NOMO-1 (cell line): ENCODE measurements at regions not wholly inside any gene's neighbourhood (a gene's known extent, or its start where the extent isn't known, plus 50 kb on each side); places are given as distances from the start of the nearest gene placed in this dataset.
"Not testable (repeated sequence)": the region's sequence is repeated elsewhere in the genome, so short reads cannot be mapped to it uniquely, and the experiment has no call there.

Source experiments
- DNase-seq, 2 experiments: peaks; one replicate each; lab custom pipeline; 2025; ENCODE audit not compliant: unreplicated experiment in 2 of 2; lab: John Stamatoyannopoulos, UW

DNA sequence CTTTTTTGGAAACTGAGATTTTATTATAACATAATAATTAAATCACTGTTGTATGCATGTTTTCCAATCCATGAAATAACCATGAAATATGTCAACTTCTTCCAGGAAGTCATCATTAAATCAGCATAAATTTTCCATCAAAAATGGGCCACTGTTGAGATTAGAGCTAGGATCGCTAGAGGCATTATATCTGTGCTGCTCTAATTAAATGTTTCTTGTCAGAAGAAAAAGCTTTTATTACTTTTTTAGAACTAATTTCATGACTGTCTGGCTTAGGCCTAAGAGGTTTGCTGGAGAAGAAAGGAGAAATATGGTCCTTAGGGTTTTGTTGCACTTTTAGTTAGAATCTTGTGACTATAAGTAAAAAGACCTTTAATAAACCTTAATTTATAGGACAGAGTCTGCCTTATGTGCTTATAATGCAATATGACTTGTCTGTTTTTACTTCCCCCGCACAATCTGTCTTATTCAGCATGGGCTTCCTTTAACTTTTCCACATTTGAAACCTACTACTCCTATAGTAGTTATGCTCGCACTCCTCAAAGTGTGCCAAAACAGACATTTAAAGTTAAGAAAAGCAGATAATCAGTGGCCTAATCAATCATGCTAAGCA lies 363.4 kb upstream of the GCFC2 start:
- DNase-seq, result no peak

DNA sequence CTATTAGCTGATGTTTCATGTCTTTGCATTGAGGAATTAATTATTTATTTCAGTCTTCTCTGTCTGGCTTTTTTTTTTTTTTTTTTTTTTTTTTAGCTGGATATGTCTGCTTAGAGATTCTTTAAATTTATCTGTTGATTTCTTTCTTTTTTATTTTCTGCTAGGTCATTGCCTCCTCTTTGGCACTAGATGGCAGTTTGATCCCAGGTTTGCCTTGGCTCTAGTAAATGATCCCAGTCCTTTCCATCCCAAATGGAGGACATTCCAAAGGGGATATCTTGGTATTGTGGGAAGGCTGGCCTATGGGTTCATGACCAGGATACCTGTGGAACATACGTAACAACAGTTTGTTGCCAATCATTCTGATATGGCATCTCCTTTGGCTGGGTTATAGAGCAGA lies 339.5 kb upstream of the GCFC2 start:
- DNase-seq, result no peak

DNA sequence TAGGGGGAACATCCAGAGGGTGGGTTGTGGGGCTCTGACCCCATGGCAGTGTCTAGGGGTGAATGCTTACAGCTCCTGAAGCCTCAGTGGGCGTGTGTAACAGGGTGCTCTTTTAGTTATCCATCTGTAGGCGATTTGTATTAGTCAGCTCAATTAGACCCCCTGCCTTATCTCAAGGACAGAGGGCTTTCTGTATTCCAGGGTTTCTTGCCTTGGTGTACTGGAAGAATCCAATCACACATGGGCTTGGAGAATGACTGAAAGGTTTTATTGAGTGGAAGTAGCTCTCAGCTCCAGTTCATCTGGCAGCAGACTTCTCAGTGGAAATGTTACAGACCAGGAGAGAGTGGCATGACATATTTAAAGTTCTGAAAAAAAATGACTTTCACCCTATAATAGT lies 334.0 kb upstream of the GCFC2 start:
- no peak for DNase-seq

GRCh38 chr2:76039505-76039904 lies 328.8 kb upstream of the GCFC2 start:
- no peak for DNase-seq

GRCh38 chr2:76027761-76028160 lies 317.0 kb upstream of the GCFC2 start:
- no peak for DNase-seq

DNA sequence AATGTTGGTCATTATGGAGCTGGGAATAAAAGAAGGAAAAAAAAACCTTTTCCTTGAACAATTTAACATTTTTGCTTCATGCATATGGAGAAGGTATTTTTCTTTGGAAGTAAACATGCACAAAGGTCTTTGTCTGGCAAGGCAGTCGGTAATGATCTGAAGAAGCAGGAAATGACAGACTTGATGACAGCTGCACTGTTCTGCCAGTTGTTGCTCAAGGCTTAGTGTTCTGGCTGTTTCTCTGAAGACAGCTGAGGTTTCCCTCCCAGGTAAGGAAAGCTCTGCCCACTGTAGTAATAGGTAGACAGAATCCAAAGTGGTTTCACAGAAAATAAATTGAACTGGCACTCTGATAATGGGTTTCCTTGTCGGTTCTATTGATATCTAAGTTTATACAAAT lies 308.4 kb upstream of the GCFC2 start:
- DNase-seq, result no peak

GRCh38 chr2:76009484-76009883 lies 298.8 kb upstream of the GCFC2 start:
- DNase-seq, result no peak

- no peak for DNase-seq
Observed at GRCh38 chr2:76008001-76008702, 297.4 kb upstream of the GCFC2 start.

- DNase-seq, result no peak
Observed at GRCh38 chr2:76000425-76000824, 289.7 kb upstream of the GCFC2 start.

DNA sequence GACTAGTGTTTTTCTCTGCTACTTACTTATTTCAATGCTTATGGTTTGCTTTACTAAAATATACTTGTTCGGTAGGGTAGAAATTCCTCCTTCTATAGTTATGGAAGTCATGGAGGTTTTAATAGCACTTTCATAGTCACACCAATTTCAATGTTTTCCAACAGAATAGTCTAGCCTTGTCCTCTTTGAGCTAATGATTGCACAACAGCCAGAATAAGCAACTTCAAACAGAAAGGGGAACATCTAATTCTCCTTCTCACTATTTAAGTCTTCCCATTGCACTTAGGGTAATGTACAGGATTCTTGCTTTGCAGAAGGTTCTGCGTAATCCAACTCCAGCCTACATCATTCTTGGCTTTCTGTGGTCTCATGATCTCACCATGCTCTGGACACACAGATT lies 287.7 kb upstream of the GCFC2 start:
- no peak for DNase-seq

DNA sequence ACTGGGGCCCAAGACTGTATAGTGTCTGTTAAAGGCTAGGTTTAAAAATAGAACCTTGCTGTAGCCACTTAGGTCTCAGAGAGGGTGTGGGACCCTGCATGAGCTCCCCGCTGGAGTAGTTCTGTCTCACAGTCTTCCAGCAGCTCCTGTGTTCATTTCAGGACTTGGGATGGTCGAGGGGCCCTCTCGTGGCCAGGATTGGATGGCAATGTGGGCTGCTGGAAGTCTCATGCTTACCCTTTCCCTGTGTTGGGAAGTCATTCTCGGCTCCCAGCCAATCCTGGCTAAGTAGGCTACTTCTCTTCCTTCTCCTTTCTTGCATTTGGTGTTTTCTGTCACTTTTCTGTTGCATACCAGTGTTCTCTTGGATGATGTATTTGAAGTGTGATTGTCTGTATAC lies 284.0 kb upstream of the GCFC2 start:
- DNase-seq, result no peak

GRCh38 chr2:75988622-75989021 lies 277.9 kb upstream of the GCFC2 start:
- DNase-seq, result not testable (repeated sequence)

GRCh38 chr2:75986617-75987016 lies 275.9 kb upstream of the GCFC2 start:
- DNase-seq, result no peak

DNA sequence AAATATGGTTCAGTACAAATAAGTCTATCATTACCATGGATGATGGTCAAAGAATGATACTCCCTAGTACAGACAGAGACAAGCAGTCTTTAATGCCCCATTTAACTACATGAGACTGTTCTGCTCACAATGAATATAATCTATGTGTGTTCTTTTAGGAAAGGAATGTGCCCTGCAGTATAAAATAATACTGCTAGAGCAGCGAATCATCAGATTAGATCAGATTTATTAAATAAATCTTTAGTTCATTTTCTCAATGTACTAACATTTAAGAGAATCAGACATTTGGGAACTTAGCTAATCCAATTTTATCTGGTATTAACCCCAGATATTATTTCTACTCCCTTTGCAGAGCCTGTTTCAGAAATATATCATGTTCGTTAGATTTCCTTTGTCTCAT lies 272.0 kb upstream of the GCFC2 start:
- DNase-seq, result no peak

DNA sequence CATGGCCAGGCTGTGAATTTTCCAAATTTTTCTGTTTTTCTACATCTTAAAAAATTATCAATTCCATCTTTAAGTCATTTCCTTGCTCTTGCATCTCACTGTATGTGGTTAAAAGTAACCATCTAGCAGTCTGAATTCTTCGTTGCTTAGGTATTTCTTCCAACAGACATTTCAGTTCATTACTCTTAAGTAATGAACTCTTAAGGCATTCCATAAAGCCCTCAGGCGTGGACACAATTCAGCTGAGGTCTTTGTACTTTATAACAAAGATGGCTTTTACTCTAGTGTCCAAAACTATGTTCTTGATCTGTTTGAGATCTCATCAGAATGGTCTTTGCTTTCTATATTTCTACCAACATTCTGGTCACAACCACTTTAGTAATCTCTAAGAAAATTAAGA lies 253.9 kb upstream of the GCFC2 start:
- no peak for DNase-seq

DNA sequence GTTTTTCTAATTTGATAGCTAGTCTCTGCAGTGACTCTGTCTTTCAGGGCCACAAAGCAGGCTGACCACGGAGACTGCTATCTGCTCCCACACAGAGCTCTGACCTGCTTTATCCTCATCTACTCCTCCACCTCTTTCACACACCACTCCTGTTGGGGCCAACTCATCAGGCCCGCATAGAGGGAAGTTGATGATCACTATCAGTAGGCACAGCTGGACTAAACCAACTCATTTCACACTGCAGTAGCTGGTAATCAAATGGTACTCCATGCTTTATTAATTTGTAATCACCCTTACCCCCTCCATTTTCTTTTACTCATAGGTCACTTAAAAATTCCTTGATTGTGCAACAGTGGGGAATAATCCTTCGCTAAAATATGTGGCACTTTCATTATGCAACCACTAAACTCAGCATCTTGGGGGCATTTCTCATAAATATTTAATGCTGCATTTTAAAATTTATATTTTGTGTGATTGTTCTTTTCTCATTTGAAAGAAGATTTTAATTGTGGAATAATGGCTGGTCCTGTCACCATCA lies 249.8 kb upstream of the GCFC2 start:
- DNase-seq, result no peak

- no peak for DNase-seq
Observed at GRCh38 chr2:75959724-75960471, 249.2 kb upstream of the GCFC2 start.

GRCh38 chr2:75954761-75955160 lies 244.0 kb upstream of the GCFC2 start:
- no peak for DNase-seq

DNA sequence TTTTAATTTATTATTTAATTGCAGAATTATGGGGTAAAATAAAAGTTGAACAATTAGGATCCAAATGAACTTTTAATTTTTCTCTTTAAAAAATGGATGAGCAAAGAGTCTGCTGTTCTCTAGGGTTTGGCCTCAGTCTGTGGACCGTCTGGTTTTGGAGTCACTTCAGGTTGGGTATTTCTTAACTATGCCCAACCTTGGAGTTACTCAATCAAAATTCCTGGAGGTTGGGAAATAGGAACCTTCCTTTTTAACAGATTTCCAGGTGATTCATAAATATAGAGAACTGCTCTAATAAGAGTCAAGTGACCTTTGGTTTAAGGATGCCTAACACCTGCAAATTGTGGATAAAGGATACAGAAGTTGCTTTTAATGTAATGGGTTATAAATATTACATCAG lies 241.5 kb upstream of the GCFC2 start:
- DNase-seq, result no peak

DNA sequence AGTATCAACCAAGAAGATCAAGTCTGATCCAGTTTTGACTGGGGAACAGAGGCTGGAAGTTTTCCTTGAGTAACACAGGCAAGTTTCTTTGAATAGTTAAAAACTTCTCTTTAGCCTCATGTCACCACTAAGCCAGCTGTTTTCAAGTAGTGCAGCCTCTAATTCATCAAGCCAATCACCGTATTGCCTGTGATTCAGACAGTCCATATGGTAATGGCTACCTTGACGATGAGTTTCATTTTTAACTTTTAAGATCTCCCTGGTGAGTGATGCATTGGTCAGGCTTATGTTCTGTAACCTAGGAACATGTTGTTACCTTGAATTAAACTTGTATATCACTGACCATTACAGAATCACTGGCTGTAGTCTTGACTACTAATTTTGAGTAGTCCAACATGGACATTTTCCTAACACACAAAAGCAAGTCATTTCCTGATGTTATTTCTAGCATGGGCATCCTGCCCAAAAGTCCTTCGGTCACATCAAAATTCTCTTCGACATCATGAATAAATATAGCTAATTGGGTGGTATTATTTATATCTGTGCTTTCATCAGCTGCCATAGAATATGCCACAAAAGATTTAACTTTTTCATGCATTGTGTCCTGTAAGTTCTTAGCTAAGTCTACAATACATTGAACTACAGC lies 238.8 kb upstream of the GCFC2 start:
- no peak for DNase-seq

- DNase-seq, result no peak
Observed at GRCh38 chr2:75936311-75936710, 225.6 kb upstream of the GCFC2 start.
